Activated T-helper 1 cell treated with anti-CD3 and anti-CD28 coated beads, Interleukin-12 subunit alpha, Interleukin-12 subunit beta, Interleukin-2, Interleukin-4 antibody, amounts not matched to agents 30 ng/mL and 10 ng/mL and 1 ng/mL, durations not matched to agents 14 hours and 24 hours and 36 hours (primary cell): ENCODE measurements at regions not wholly inside any gene's neighbourhood (a gene's known extent, or its start where the extent isn't known, plus 50 kb on each side); places are given as distances from the start of the nearest gene placed in this dataset.
"Not testable (repeated sequence)": the region's sequence is repeated elsewhere in the genome, so short reads cannot be mapped to it uniquely, and the experiment has no call there.

ENCODE experiments used
- DNase-seq: peaks from one replicate; pipeline ENCODE4 v3.0.0; 2021; ENCODE audit warnings: low spot score
- H3K27ac Mint-ChIP-seq: one replicate; pipeline ENCODE4 v1.8.0; 2021; ENCODE audit warnings: mild to moderate bottlenecking, mixed read lengths
- H3K27me3 Mint-ChIP-seq: one replicate; pipeline ENCODE4 v1.8.0; 2022; ENCODE audit warnings: mild to moderate bottlenecking, moderate library complexity, mixed read lengths; ENCODE audit not compliant: insufficient read depth
- H3K36me3 Mint-ChIP-seq: one replicate; pipeline ENCODE4 v1.8.0; 2021; ENCODE audit warnings: low read depth, mixed read lengths
- H3K4me1 Mint-ChIP-seq: one replicate; pipeline ENCODE4 v1.8.0; 2021; ENCODE audit warnings: low read depth, mixed read lengths
- H3K4me3 Mint-ChIP-seq: one replicate; pipeline ENCODE4 v1.8.0; 2021; ENCODE audit warnings: mild to moderate bottlenecking, moderate library complexity, mixed read lengths
- H3K9me3 Mint-ChIP-seq: one replicate; pipeline ENCODE4 v1.8.0; 2021; ENCODE audit warnings: mixed read lengths
- intact Hi-C: fragments of 100-400 bp; cut with micrococcal nuclease; formaldehyde crosslinking; loops from one replicate; pipeline ENCODE4 v1.15.1; 2024

- no peak overlapping the region for H3K27ac Mint-ChIP-seq
- no peaks in the 10 kb centered on the region for H3K27me3 Mint-ChIP-seq
- intact Hi-C loops, result no loop called here
Observed at GRCh38 chr16:47876511-47876910, 279.3 kb downstream of the ABCC12 start.

GRCh38 chr16:47873434-47873833 lies 282.4 kb downstream of the ABCC12 start:
- Mint-ChIP-seq H3K27ac (no peak overlapping the region), H3K27me3 (peaks cover 2% of the 10 kb centered on the region), H3K36me3 (no peaks in the 10 kb centered on the region), H3K9me3 (peaks cover 4% of the 10 kb centered on the region), H3K4me1 (no peaks in the 10 kb centered on the region), H3K4me3 (no peak overlapping the region)
- intact Hi-C loops, result no loop called here
- DNase-seq, result no peak

More at GRCh38 chr16:47876511-47876910, 279.3 kb downstream of the ABCC12 start:
- Mint-ChIP-seq H3K36me3 (no peaks in the 10 kb centered on the region), H3K9me3 (no peaks in the 10 kb centered on the region), H3K4me3 (no peak overlapping the region), H3K4me1 (no peaks in the 10 kb centered on the region)
- DNase-seq, result no peak

- peaks cover 8% of the 10 kb centered on the region for H3K9me3 Mint-ChIP-seq
- DNase-seq, result no peak
- H3K27ac Mint-ChIP-seq, result no peak overlapping the region
- no peak overlapping the region for H3K4me3 Mint-ChIP-seq
- peaks cover 2% of the 10 kb centered on the region for H3K27me3 Mint-ChIP-seq
- no peaks in the 10 kb centered on the region for H3K4me1 Mint-ChIP-seq
- intact Hi-C loops, result no loop called here
- H3K36me3 Mint-ChIP-seq, result no peaks in the 10 kb centered on the region
Observed at GRCh38 chr16:47872225-47872624, 283.6 kb downstream of the ABCC12 start.

- DNase-seq, result no peak
- no peak overlapping the region for H3K27ac Mint-ChIP-seq
- no peaks in the 10 kb centered on the region for H3K4me1 Mint-ChIP-seq
- H3K27me3 Mint-ChIP-seq, result peaks cover 2% of the 10 kb centered on the region
- no peak overlapping the region for H3K4me3 Mint-ChIP-seq
- intact Hi-C loops, result no loop called here
- H3K9me3 Mint-ChIP-seq, result peaks cover 8% of the 10 kb centered on the region
- no peaks in the 10 kb centered on the region for H3K36me3 Mint-ChIP-seq
Observed at GRCh38 chr16:47866423-47866822, 289.4 kb downstream of the ABCC12 start.

- no peaks in the 10 kb centered on the region for H3K36me3 Mint-ChIP-seq
- H3K27ac Mint-ChIP-seq, result no peak overlapping the region
- intact Hi-C loops, result no loop called here
- no peak for DNase-seq
- H3K4me1 Mint-ChIP-seq, result no peaks in the 10 kb centered on the region
- H3K9me3 Mint-ChIP-seq, result peaks cover 7% of the 10 kb centered on the region
- H3K27me3 Mint-ChIP-seq, result no peaks in the 10 kb centered on the region
- no peak overlapping the region for H3K4me3 Mint-ChIP-seq
Observed at GRCh38 chr16:47865337-47865855, 290.4 kb downstream of the ABCC12 start.

- DNase-seq, H3K4me3 Mint-ChIP-seq, H3K27me3 Mint-ChIP-seq, H3K27ac Mint-ChIP-seq, H3K36me3 Mint-ChIP-seq, intact Hi-C loops, H3K4me1 Mint-ChIP-seq, H3K9me3 Mint-ChIP-seq: not testable (repeated sequence)
Observed at GRCh38 chr16:47864262-47864661, 291.5 kb downstream of the ABCC12 start.

GRCh38 chr16:47861999-47862398 lies 293.8 kb downstream of the ABCC12 start:
- H3K27ac Mint-ChIP-seq, result no peak overlapping the region
- intact Hi-C loops, result no loop called here
- no peak for DNase-seq
- no peak overlapping the region for H3K4me3 Mint-ChIP-seq
- H3K36me3 Mint-ChIP-seq, result no peaks in the 10 kb centered on the region
- H3K9me3 Mint-ChIP-seq, result no peaks in the 10 kb centered on the region
- no peaks in the 10 kb centered on the region for H3K4me1 Mint-ChIP-seq
- H3K27me3 Mint-ChIP-seq, result no peaks in the 10 kb centered on the region

- H3K4me3 Mint-ChIP-seq, result no peak overlapping the region
- peaks cover 11% of the 10 kb centered on the region for H3K9me3 Mint-ChIP-seq
- no peaks in the 10 kb centered on the region for H3K36me3 Mint-ChIP-seq
- no peak for DNase-seq
- intact Hi-C loops, result no loop called here
- H3K27me3 Mint-ChIP-seq, result no peaks in the 10 kb centered on the region
- no peak overlapping the region for H3K27ac Mint-ChIP-seq
- H3K4me1 Mint-ChIP-seq, result no peaks in the 10 kb centered on the region
Observed at GRCh38 chr16:47858333-47858982, 297.3 kb downstream of the ABCC12 start.

GRCh38 chr16:47855431-47855830 lies 300.4 kb downstream of the ABCC12 start:
- Mint-ChIP-seq H3K4me1 (no peaks in the 10 kb centered on the region), H3K4me3 (no peak overlapping the region), H3K27me3 (no peaks in the 10 kb centered on the region), H3K36me3 (no peaks in the 10 kb centered on the region), H3K27ac (no peak overlapping the region), H3K9me3 (peaks cover 11% of the 10 kb centered on the region)
- no peak for DNase-seq
- intact Hi-C loops, result no loop called here

- Mint-ChIP-seq H3K4me1 (no peaks in the 10 kb centered on the region), H3K4me3 (no peak overlapping the region), H3K27me3 (no peaks in the 10 kb centered on the region), H3K36me3 (no peaks in the 10 kb centered on the region), H3K27ac (no peak overlapping the region), H3K9me3 (peaks cover 11% of the 10 kb centered on the region)
- no peak for DNase-seq
- intact Hi-C loops, result no loop called here
Observed at GRCh38 chr16:47854737-47855136, 301.1 kb downstream of the ABCC12 start.

GRCh38 chr16:47852991-47853390 lies 302.8 kb downstream of the ABCC12 start:
- no peaks in the 10 kb centered on the region for H3K27me3 Mint-ChIP-seq
- peaks cover 11% of the 10 kb centered on the region for H3K9me3 Mint-ChIP-seq
- no peak overlapping the region for H3K27ac Mint-ChIP-seq
- no peak overlapping the region for H3K4me3 Mint-ChIP-seq
- no peaks in the 10 kb centered on the region for H3K4me1 Mint-ChIP-seq
- intact Hi-C loops, result no loop called here
- H3K36me3 Mint-ChIP-seq, result no peaks in the 10 kb centered on the region
- no peak for DNase-seq

GRCh38 chr16:47851146-47851545 lies 304.6 kb downstream of the ABCC12 start:
- no peak overlapping the region for H3K4me3 Mint-ChIP-seq
- H3K27ac Mint-ChIP-seq, result no peak overlapping the region
- no peaks in the 10 kb centered on the region for H3K36me3 Mint-ChIP-seq
- H3K9me3 Mint-ChIP-seq, result peaks cover 11% of the 10 kb centered on the region
- intact Hi-C loops, result no loop called here
- H3K27me3 Mint-ChIP-seq, result no peaks in the 10 kb centered on the region
- DNase-seq, result no peak
- H3K4me1 Mint-ChIP-seq, result no peaks in the 10 kb centered on the region

GRCh38 chr16:47849736-47850135 lies 306.1 kb downstream of the ABCC12 start:
- Mint-ChIP-seq H3K36me3 (no peaks in the 10 kb centered on the region), H3K9me3 (peaks cover 7% of the 10 kb centered on the region), H3K27me3 (no peaks in the 10 kb centered on the region), H3K4me3 (no peak overlapping the region), H3K27ac (no peak overlapping the region), H3K4me1 (no peaks in the 10 kb centered on the region)
- intact Hi-C loops, result no loop called here
- no peak for DNase-seq
